GM13976 (cell line): ENCODE measurements at regions not wholly inside any gene's neighbourhood (a gene's known extent, or its start where the extent isn't known, plus 50 kb on each side); places are given as distances from the start of the nearest gene placed in this dataset.

ENCODE experiments used
- DNase-seq: peaks from one replicate; pipeline ENCODE4 v3.0.0; 2012; ENCODE audit warnings: low spot score
- in situ Hi-C: fragments of 300-500 bp; cut with MboI; formaldehyde crosslinking; loops from one replicate; pipeline ENCODE4 v1.12.0; 2022; ENCODE audit warnings: low sequenced_read_pairs, mixed read lengths, inconsistent platforms; ENCODE audit not compliant: unreplicated experiment
- TF ChIP-seq, protein P1 (sequence below): IDR thresholded peaks from 2 replicates; pipeline ENCODE4 v1.5.1; 2012; ENCODE audit warnings: borderline replicate concordance, mild to moderate bottlenecking; ENCODE audit not compliant: insufficient read depth; ENCODE audit errors: extremely low read depth, missing control alignments, control extremely low read depth

DNA sequence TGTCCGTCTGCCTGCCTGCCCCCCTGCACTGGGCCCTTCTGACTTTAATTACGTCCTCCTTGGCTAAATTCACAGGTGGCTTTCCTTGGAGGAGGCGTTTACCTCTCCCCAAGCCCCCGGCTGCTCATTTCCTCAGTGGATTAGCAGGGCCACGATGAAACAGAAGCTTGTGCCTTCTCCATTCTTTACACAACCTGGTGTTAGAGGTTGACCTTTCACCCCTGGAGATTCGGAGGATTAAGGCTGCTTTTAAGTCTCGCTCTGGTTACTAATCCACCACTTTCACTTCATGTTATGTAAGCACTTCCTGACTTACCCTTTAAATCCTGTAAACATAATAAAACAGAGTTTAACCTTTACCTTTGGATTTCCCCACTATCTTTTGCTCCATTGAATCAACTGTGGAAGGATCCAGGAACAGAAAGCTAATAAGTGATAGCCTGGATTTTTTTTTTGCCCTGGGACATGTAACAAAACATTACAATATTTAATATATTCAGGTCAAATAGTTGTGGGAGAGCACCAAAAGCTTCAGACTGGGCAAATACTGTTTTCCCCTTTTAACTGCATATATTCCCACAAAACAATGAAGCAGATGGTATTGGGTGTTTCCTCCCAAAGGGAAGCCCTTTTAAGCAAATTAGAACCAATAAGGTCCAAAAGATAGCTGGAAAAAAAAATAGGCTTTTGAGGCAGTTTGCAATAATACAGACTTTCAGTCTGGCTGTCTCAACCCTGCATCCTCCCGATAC lies 370.2 kb downstream of the EN1 start:
- TF ChIP-seq, protein P1, sequence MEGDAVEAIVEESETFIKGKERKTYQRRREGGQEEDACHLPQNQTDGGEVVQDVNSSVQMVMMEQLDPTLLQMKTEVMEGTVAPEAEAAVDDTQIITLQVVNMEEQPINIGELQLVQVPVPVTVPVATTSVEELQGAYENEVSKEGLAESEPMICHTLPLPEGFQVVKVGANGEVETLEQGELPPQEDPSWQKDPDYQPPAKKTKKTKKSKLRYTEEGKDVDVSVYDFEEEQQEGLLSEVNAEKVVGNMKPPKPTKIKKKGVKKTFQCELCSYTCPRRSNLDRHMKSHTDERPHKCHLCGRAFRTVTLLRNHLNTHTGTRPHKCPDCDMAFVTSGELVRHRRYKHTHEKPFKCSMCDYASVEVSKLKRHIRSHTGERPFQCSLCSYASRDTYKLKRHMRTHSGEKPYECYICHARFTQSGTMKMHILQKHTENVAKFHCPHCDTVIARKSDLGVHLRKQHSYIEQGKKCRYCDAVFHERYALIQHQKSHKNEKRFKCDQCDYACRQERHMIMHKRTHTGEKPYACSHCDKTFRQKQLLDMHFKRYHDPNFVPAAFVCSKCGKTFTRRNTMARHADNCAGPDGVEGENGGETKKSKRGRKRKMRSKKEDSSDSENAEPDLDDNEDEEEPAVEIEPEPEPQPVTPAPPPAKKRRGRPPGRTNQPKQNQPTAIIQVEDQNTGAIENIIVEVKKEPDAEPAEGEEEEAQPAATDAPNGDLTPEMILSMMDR: no peak
- in situ Hi-C loops: no loop called here
- DNase-seq: no peak

DNA sequence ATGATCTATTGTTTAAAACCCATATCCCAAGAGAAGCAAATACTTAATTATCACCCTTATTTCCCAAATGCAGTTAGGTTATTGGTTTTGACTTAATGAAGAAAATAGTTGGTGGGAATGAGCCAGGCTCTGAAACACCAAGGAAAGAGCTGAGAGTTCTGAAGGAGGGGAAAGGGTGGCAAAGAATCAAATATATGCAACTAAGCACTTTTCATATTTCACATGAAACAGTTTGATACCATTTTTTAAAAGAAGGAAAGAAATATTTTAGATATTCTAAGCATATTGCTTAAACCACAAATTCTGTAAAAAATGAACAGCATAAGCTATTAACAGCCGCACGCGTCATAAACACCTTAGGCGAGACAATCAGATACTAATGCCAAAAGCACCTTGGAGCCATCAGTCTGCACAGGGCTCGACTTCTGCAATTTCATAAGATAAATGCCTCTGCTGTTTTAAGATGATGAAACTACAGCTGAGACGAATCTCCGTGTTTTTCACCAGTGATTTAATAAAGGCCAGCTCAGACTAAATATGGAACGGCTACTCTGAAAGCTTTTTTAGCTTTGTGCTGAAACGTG lies 371.7 kb downstream of the EN1 start:
- DNase-seq: no peak
- TF ChIP-seq, protein P1: no peak
- in situ Hi-C loops: no loop called here

DNA sequence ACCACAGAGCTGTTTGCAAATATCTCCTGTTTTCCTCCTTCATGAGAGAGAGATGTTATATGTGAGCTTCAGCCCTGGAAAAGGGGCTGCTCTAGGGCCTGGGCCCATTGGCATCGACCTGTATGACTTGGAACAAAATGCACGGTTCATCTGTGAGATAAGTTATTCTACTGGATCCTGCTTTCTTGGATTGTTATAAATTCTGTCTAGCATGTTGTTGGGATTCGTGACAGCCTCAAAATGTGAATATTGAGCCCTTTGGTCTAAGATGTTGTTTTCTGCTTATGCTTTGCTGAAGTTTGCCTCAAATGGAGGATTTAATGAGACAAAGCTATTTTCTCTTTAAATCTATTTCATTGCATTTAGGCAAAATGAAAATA lies 372.9 kb downstream of the EN1 start:
- TF ChIP-seq, protein P1: no peak
- in situ Hi-C loops: no loop called here
- DNase-seq: no peak

DNA sequence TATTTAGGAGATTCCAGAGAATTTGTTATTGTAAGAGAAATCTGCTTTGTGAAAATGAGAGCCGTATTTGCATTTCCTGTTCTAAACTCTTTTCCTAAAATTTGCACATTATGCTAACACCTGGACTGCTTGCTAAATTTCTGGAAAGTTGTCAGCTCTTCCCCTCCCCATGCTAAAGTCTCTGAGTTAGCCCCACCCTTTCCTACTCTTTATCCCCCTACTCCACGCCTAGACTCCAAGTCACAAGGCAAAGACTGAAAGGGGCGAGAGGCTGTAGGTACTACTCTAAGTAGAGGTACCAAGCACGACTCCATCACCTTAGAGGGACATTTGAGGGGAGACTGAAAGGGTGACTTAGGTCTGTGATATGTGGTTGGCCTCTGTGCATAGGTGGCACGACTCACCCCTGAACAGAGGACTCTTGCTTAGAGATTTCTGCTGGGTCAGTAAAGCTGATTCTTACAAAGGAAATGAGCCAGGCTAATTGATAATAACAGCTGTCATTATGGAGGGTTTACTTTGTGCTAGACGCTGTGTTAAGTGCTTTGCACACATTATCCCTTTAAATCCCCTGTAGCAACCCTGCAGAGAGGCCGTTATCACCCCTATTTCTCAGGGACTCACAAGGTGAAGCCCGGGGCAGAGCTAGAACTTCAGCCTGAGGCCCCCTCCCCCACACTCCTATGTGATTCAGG lies 373.5 kb downstream of the EN1 start:
- TF ChIP-seq, protein P1: no peak
- no peak for DNase-seq
- in situ Hi-C loops: no loop called here

DNA sequence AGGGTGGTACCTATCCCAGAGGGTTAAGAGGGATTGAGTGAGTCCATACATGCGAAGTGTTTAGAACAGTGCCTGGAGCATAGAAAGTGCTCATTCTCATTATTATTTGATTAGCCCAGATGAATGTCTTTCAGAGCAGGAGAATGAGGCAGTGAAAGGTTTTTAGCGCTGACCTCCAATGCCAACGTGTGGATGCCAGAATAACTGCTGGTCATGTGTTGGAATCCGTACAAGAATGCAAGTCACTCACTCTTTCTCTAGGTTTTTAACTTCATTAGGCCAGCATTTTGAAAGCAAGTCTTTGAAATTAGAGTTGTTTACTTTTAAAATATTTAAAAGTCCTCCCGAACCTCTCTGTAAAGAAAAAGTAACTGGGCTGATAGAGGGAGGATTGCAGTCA lies 374.2 kb downstream of the EN1 start:
- in situ Hi-C loops: no loop called here
- TF ChIP-seq, protein P1: no peak
- no peak for DNase-seq

DNA sequence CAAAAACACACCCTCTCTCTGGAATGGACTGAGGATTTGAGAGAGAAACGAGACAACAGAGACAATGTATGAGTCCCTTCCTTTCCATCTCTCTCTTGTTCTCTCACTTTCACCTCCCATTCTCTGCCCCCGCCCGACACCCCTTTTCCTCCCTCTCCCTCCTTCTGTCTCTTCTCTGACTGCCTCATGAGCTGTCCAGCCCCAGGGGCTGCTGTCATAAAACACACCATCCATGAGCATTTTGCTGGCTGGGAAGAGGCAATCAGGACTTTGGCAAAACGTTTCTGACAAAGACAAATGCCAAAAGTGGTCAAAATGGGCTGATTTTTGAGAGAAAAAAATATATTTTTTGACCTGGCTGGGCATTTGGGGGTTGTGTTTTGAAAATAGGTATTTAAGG lies 377.2 kb downstream of the EN1 start:
- in situ Hi-C loops: no loop called here
- TF ChIP-seq, protein P1: no peak
- no peak for DNase-seq
